DMS114 treated with DMSO at 0.1 percent for 48 hours (cell line): ENCODE measurements at regions not wholly inside any gene's neighbourhood (a gene's known extent, or its start where the extent isn't known, plus 50 kb on each side); places are given as distances from the start of the nearest gene placed in this dataset.

Experiments
- DNase-seq: peaks from one replicate; lab custom pipeline; 2025; ENCODE audit not compliant: unreplicated experiment; lab: John Stamatoyannopoulos, UW

DNA sequence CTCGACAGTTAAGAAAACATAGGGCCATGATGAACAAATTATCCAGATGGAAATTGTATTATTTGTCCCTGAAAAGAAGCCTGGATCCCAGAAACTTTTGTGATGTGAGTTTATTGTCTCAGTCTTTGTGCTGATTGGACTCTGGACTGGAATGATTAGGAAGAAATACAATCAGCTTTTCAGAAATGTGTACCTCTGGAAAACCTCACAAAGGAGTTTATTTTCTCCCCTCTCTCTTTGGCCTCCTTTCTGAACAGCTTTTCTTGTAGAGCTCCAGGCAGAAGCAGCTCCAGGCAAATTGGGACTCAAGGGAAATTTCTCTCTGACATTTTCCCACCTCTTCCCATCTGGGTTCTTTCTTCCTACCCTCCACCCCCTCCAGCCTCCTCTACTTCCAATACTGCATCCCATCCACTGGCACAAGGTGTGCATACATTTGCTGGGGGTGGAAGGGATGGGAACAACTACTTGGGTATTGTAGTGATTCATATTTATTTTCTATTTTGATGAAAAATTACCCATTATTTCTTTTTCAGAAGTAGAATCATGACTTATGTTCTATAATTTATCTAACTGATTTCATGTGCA lies 119.7 kb downstream of the CD47 start:
- DNase-seq = no peak

DNA sequence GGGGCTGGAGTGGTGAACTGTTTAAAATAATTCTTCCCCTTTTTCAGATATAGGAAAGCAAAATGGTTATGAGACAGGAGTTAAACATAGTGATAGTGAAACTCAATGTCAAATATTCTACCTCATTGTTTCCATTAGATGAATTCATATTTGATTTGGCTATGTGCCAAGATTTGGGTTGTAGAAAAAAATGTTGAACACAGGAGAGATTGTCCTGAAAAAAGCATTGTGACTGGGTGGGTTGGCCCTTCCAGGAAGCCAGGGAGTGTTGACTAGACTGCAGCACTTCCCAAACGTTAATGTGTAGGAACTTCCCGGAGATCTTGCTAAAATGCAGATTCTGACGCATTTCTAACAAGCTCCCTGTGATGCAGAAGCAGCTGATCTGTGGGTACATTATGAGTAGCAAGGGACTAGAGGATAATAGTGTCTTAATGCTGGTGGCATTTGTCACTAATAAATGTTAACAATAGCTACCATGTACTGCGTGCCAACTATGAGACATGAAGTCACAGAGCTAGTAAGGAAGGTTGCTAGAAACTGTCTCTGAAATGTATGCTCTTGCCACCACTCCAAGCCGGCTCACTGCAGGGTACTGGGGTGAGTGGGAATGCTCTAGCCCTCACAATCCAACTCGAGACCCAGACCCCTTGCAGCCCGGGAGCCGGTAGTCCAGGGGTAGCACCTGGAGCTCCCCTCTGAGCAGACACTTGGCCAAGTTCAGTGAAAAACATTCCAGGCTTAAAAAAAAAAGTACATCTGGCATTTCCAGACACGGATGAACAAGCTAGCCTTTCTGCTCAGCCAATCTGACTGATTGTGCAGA lies 120.6 kb downstream of the CD47 start:
- no peak for DNase-seq

DNA sequence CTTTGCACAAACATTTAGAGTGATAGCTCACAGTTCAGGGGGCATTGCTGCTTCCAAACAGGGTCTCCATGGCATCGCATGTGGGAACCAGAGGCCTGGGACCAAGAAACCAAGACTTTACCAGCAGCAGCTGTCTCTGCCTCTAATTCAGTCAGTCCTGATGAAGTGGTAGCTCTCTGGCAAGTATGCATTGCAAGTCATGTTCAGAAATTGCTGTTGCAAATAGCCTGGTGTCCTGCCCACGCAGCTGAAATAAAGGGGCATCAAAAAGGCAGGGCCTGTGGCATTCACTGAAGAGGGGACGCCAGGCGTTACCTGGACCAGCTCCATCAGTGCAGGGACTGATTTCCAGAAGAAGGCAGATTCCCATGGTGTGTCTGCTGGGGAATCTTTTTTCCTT lies 121.3 kb downstream of the CD47 start:
- DNase-seq = no peak

DNA sequence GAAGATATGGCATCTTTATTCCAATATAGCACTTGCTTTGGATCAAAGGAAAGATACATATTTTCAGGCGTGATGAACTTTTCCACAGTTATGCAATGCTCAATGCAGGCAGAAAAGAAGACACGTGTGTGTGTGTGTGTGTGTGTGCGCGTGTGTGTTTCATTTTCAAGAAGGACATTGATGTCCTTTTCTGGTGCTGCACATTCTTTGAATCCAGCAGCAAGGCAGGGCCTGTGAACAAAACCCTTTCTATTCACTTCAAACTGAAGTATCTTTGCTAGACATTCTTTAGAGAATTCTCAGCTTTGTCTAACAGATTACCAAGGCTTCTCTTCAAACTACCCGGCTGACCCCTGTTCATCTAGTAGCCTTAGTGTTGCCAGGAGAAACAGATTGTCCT lies 124.6 kb downstream of the CD47 start:
- DNase-seq = no peak

DNA sequence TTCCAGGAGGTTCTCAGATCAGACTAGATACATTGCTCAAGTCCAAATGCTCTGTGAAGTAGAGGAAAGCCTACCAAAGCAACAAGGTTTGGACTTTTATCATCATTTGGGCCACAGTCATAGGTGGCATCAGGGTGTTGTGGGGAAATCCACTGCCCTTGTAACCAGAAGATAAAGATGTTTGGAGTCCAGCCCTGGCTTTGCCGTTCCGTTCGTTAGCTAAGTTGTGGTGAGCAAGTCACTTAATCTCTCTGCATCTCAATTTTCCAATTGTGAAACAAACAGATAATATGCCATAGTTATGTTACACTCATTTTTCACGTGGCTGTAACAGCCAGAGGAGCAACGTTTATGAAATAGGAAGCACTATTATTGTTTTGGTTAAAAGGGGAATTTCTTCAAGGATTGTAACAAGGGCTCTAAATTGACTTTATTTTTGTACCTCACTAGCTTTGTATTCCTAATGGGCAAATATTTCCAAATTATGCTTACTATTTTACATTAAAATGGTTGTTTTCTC lies 125.6 kb downstream of the CD47 start:
- no peak for DNase-seq

DNA sequence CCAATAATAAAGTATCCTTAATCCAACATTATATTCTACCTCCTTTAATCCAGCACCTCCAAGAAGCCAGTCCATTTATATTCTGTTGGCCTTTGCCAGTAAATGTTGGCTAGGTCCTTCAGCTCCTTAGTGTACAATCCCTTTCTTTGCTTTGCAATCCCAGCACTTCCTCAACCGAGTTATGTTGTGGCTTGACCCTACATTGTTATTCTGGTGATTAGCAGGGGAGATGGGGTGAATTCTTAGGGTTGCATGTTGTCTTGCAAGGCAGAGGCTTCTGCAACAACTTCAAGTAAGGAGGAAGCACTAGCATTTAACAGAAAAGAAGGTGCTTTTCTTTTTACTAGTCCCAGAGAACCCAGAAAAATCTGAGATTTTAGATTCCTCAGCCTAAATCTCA lies 127.2 kb downstream of the CD47 start:
- DNase-seq = no peak

DNA sequence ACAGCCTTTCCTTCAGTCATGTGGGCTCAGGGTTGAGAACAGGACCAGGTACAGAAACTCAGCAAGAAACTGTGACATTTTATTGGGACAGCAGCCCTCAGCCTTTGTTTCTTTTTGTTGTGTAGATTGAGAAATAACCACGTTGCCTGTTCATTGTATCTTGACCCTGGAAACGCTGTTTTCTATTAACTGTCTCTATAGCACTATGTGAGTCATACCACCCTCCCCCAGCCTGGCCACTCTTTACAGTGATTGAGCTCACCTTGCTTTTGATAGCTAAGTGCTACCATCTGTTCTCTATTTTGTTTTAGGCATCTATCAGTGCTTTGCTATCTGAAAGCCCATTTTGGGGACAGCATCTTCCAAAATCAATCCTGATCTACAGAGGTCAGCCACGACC lies 127.9 kb downstream of the CD47 start:
- DNase-seq = no peak

DNA sequence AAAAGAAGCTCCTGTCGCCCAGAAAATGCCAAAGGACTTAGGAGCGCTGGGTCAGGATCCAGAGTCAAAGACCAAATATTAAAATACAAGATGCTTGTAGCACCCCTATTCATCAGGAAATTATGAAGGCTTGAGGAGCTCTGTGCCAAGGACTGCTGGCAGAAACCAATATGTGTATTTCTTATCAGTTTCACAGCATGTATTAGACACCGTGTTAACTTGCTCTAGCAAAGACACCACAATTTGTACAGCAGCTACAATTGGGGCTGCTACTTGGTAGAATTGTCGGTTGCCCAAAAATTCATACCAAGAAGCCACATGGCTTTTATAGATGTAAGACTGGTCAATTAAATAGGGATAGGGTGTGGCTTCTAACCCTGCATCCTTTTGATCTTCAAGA lies 128.8 kb downstream of the CD47 start:
- no peak for DNase-seq

DNA sequence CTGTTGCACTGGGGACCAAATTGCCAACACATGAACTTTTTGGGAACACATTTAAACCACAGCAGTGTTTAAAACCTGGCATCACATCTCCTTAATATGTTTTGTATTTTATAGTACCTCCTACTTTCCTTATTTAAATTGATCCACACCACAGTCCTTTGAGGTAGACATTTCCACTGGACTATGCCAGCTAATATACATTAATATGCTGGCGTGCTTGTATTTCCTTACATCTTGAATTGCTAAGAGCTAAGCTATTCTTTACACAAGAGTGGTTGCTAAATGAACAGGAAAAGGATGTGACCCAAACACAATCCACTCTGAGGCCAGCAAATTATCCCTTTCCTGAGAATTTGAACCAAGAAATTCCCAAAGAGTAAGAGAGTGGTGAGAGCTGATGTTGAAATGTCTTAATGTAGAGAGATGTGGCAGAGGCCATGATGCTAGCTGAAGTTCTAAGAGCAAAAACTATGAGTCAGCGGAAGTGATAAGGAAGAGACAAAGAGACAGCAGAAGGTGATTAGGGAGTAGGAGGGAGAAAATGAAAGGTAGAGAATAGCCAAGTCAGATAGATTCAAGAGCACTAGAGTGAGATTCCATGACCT lies 131.2 kb downstream of the CD47 start:
- DNase-seq = no peak

DNA sequence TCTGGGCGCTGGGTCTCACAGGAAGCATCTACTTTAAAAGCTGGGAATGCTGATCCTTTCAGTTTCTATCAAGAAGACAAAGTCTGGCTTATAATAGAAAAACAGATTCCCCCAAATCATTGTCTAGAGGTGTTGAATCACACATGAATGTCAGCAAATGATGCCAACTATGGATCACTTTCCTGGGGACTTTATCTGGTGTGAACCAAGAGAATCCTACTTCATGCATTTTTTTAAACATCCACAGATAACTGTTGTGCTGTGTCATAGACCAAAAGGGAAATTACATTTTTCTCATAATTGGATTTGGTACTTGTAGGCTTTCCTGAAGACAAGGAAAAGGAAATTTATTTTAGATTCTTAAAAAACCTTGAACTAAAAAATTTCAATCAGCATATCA lies 132.7 kb downstream of the CD47 start:
- DNase-seq = no peak

DNA sequence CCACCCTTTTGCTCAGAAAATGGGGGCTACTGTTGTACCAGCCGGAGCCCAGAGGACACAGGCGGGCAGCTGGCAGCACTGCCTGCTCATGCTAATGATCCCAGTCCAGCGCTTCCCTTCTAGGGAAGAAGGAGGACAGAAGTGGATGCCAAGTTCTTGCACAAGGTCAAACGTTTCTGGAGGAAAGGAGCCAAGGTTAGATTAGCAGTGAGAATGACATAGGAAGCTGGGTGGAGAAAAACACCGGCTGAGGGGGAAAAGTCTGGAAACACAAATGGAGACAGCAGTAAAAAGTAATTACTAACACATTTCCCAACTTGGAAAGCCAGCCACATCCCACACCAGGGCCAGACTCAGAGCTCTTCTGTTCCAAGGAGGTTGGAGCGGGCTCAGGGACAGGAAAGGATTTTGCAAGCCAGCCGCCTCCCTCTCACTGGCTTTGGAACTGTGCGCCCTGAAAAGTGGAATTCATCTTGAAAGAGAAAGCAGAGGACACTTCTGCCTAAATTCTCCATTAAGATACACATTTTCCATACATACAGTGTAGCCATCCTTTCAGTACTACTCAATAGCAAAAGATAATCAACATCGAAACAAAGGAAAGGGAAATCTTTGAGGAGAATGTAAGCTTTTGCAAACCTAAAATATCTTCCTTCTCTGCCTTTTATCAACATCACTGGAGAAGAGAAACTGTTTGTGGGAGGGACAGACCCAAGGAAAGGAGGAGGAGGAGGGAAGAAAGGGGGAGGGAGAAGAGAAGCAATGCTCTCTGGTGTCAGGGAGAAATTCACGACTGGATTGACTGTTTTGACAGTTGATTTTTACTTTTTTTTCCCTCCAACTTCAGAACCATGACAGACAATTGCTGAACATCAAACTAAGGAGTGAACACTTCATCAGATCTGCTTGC lies 133.6 kb downstream of the CD47 start:
- DNase-seq = no peak

DNA sequence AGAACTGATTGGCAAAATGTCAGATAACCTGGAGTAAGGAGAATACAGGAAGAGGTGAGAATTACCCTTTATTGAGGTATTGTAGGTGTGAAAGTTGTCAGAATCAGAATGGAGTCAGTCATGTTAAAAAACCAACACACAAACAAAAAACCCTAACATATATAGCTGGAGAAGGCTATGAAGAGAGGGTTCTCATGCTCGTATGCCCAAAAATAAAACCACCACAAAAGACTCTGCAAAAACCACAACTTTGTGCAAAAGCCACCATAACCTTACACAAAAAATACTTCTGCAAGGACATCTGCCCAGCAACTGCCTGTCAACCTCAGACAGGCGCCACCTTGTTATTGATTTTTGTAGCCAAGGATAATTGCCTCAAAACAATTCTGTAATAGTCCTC lies 136.0 kb downstream of the CD47 start:
- DNase-seq = no peak

DNA sequence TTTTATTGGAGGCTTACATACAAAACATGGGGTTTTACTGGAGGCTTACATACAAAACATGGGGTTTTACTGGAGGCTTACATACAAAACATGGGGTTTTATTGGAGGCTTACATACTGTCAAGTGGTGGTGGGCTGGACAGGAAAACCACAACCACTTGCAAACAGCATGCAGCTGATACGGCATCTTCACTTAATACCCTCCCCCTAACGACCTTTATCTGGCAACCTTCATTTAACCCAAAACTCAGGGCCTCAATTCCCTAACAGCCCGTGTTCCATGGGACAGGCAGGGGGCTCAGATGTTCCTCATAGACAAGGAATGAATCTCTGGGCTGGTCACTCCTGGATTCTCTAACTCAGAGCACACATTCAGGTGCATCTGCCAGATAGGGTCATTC lies 137.1 kb downstream of the CD47 start:
- DNase-seq = no peak

DNA sequence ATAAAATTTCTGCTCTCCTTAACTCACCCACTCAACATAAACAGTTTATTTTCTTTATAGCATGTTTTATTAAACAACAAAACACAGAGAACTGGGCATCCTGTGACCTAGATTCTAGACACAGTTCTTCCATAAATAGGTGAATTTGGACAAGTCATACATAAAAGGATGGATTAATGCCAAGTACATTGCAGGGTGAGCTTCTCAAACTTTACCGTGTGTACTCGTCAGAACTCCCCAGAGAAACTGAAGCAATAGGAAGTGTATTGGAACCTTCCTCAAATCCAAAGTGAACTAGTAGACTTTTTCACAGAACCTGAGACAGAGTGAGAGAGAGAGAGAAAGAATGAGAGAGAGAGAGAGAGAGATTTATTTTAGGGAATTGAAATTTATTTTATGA lies 139.7 kb downstream of the CD47 start:
- DNase-seq = no peak

DNA sequence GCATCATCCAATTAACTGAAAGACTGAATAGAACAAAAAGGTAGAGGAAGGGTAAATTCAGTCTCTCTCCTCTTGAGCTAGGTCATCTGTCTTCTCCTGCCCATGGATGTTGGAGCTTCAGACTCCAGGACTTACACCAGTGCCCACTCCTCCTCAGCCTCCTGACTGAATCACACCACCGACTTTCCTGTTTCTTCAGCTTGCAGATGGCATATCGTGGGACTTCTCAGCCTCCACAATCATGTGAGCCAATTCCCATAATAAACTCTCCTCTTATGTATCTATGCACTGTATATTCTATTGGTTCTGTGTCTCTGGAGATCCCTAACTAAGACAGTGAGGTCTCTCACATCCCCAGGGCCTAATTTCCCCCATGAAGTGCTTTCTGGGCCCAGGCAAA lies 140.4 kb downstream of the CD47 start:
- no peak for DNase-seq

DNA sequence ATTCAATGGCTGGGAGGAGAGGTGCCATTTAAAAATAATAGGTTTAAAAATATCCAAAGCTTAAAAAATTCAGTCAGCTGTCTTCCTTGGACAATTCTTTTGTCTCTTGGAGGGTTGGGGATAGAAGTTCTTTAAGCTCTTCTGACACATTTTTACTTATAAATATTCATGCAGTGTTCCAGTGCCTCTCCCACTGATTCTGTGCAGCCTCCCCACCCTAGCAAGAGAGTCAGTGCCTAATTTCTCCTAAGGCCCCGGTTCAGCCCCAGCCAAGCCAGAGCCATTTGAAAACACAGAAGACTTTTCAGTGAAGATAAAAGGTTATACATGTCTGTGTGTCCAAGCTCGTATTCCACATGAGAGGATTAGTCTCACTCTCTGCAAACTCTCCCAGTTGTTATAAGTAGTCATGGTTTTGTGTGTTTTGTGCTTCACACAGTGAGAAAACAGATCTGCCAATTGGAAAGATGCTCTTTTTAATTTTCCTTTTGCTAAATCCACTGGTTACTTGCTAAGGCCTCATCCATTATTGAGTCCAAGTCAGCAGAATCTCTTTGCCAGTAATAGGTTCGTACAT lies 141.3 kb downstream of the CD47 start:
- DNase-seq = no peak

DNA sequence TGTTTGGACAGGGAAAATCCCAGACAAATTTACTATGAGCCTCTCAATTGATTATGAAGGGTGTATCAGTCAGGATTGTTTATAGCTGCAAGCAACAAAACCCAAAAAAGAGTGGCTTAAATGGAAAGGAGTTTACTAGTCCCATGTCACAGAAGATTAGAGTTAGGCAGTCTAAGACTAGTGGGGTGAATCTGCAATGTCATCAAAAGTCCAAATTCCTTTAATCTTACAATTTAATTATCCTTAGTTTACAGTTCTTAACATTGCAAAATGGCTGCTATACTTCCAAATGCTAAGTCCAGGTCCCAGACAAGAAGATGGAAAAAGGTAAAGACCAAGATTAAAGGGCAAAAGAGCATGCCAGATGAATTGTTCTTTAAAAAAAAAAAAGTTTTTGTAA lies 143.6 kb downstream of the CD47 start:
- DNase-seq = no peak

DNA sequence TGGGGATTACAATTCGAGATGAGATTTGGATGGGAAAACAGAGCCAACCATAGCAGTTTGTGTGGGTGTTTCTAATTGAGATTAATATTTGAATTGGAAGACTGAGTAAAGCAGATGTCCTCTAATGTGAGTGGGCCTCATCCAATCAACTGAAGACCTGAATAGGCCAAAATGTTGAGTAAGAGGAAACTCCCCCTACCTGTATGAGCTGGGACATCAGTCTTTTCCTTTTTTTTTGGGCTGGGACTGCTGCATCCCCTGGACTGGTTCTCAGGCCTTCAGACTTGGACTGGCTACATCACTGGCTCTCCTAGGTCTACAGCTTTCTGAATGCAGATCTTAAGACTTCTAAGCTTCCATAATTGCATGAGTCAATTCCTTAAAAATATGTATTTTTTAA lies 144.1 kb downstream of the CD47 start:
- no peak for DNase-seq

DNA sequence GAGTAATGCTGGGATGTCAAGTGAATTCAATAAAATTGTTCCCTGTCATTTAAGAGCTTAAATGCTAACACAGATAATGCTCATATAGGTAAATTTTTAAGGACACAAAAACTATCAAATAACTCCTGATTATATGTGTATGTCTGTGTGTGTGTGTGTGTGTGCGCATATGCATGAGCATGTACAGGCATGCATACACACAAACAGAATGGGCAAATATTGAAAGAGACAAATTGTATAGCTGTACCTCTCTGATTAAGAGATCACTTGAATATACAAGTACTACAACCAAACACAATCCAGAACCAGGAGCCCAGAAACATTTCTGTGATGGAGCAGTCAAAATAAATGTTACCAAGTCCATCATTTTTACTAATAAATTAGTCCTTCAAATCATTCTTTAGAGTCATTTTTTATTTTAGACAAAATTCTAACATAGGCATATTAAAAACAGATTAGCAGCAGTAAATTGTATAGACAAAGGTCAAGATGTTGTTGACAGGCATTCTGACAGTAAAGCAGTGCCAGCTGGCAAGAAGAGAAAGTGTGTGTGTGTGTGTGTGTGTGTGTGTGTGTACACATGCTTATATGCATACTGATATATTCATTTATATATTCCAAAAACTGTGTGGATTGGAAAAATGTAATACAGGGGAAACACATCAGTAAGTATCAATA lies 145.3 kb downstream of the CD47 start:
- no peak for DNase-seq

DNA sequence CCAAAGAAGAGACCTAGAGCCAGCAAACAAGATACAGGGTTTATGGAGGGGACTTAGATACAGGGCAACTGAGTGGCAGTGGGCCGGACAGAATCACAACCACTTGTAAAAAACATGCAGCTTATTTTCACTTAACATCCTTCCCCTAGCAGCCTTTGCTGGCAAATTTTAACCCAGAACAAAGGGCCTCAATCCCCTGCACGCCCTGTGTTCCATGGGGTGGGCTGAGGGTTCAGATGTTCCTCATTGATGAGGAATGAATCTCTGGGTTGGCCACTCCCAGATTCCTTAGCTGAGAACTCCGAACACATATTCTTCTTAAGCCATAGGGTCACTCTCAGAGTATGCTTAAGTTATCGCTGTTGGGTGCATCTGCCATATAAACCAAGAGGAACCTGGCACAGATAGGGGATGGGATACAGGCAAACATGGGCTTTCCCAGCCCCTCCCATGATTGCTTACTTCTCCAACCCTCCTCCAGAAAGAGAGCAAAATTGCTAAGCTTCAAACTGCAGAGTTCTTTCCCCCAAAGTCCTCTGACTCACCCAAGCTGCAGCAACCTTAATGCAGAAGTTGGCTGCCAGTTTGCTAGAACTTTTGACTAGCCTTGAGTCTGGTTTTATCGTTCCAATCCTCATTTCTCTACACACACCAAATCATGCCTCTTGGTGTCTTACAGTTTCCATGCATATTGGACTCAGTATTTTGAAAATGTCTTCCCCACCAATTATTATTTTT lies 146.9 kb downstream of the CD47 start:
- no peak for DNase-seq
